Suprapubic skin (tissue), 4 donors: ENCODE measurements at regions not wholly inside any gene's neighbourhood (a gene's known extent, or its start where the extent isn't known, plus 50 kb on each side); places are given as distances from the start of the nearest gene placed in this dataset.

Experiments
- DNase-seq, 2 donors: peaks; one replicate each; pipeline ENCODE4 v3.0.0-alpha.2; 2019; ENCODE audit warnings: low spot score in 2 of 2
- H3K27ac ChIP-seq: fragments of 200-600 bp; sonication (generic); one replicate; pipeline ENCODE4 v1.5.1; 2019
- H3K27me3 ChIP-seq: fragments of 200-600 bp; sonication (generic); one replicate; pipeline ENCODE4 v1.5.1; 2019
- H3K36me3 ChIP-seq: fragments of 200-600 bp; sonication (generic); one replicate; pipeline ENCODE4 v1.5.1; 2019
- H3K4me1 ChIP-seq: fragments of 200-600 bp; sonication (generic); one replicate; pipeline ENCODE4 v1.5.1; 2019
- H3K4me3 ChIP-seq: fragments of 200-600 bp; sonication (generic); one replicate; pipeline ENCODE4 v1.5.1; 2019; ENCODE audit warnings: mild to moderate bottlenecking
- H3K9me3 ChIP-seq: fragments of 200-600 bp; sonication (generic); one replicate; pipeline ENCODE4 v1.5.1; 2019
- EP300 ChIP-seq: sonication (generic); formaldehyde crosslinking; IDR thresholded peaks from one replicate; pipeline ENCODE4 v1.6.1; 2017; ENCODE audit warnings: antibody characterized with exemption
- POLR2A ChIP-seq, 2 donors: fragments of 450-650 bp; IDR thresholded peaks; one replicate each; pipeline ENCODE4 v1.6.1; 2017; ENCODE audit warnings: antibody characterized with exemption in 2 of 2, mild to moderate bottlenecking in 2 of 2, moderate library complexity in 2 of 2
- POLR2AphosphoS5 ChIP-seq, 3 donors: sonication (generic); formaldehyde crosslinking; IDR thresholded peaks; one replicate each; pipeline ENCODE4 v1.6.1; 2017; ENCODE audit warnings: antibody characterized with exemption in 3 of 3
- whole genome bisulfite sequencing: methylation state at CpG from one replicate; pipeline ENCODE4 v1.1.5; 2018; 5-methylcytosine and 5-hydroxymethylcytosine counted together
- TF ChIP-seq, protein P1 (sequence below), 2 donors: fragments of 200-600 bp in 1 of 2; fragments of 450-650 bp in 1 of 2; sonication (generic) in 1 of 2; IDR thresholded peaks; one replicate each; pipeline ENCODE4 v1.5.1; 2016 to 2019; ENCODE audit warnings: antibody characterized with exemption in 2 of 2, mild to moderate bottlenecking in 1 of 2, moderate library complexity in 1 of 2

- no peak for DNase-seq
- Histone ChIP-seq H3K4me1 (peaks cover 18% of the 10 kb centered on the region), H3K27me3 (peaks cover 21% of the 10 kb centered on the region), H3K4me3 (no peak overlapping the region), H3K27ac (no peak overlapping the region), H3K36me3 (no peaks in the 10 kb centered on the region), H3K9me3 (no peaks in the 10 kb centered on the region)
- TF ChIP-seq, protein P1, sequence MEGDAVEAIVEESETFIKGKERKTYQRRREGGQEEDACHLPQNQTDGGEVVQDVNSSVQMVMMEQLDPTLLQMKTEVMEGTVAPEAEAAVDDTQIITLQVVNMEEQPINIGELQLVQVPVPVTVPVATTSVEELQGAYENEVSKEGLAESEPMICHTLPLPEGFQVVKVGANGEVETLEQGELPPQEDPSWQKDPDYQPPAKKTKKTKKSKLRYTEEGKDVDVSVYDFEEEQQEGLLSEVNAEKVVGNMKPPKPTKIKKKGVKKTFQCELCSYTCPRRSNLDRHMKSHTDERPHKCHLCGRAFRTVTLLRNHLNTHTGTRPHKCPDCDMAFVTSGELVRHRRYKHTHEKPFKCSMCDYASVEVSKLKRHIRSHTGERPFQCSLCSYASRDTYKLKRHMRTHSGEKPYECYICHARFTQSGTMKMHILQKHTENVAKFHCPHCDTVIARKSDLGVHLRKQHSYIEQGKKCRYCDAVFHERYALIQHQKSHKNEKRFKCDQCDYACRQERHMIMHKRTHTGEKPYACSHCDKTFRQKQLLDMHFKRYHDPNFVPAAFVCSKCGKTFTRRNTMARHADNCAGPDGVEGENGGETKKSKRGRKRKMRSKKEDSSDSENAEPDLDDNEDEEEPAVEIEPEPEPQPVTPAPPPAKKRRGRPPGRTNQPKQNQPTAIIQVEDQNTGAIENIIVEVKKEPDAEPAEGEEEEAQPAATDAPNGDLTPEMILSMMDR (IDR thresholded peaks at IDR 0.05): no peak
- TF ChIP-seq POLR2A (IDR thresholded peaks at IDR 0.05): no peak
- no peak for TF ChIP-seq POLR2AphosphoS5 (IDR thresholded peaks at IDR 0.05)
- TF ChIP-seq EP300: no peak
- 63% methylated on average over 1 of the region's 1 CpG for WGBS
Measured at GRCh38 chr5:163569284-163569683, 63.9 kb downstream of the MAT2B start.

DNA sequence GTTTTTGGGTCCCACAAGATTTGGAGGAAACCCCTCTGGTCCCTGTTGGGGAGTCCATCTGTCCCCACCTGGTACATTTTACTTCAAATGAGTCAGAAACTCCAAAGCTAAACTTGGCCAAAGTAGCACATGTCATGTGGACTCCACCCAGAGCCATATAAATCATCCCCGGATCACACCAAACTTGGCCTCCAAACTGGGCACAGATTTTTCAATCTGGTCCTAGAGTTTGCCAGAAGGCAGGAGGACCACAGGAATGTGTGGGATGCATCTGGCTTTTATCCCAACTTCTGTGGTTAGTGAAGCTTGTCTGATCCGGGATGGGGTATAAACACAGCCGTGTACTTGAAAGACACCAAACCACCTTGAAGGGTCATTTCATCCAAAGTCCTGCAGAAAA is 66.3 kb downstream of the MAT2B start:
- H3K4me3 ChIP-seq: no peak overlapping the region
- no peak for DNase-seq
- H3K9me3 ChIP-seq: no peaks in the 10 kb centered on the region
- H3K4me1 ChIP-seq: no peaks in the 10 kb centered on the region
- 20% methylated on average over 3 of the region's 3 CpGs for WGBS
- no peak overlapping the region for H3K27ac ChIP-seq
- TF ChIP-seq EP300: no peak
- no peak for TF ChIP-seq POLR2AphosphoS5 (IDR thresholded peaks at IDR 0.05)
- no peaks in the 10 kb centered on the region for H3K36me3 ChIP-seq
- H3K27me3 ChIP-seq: peaks cover 8% of the 10 kb centered on the region

DNA sequence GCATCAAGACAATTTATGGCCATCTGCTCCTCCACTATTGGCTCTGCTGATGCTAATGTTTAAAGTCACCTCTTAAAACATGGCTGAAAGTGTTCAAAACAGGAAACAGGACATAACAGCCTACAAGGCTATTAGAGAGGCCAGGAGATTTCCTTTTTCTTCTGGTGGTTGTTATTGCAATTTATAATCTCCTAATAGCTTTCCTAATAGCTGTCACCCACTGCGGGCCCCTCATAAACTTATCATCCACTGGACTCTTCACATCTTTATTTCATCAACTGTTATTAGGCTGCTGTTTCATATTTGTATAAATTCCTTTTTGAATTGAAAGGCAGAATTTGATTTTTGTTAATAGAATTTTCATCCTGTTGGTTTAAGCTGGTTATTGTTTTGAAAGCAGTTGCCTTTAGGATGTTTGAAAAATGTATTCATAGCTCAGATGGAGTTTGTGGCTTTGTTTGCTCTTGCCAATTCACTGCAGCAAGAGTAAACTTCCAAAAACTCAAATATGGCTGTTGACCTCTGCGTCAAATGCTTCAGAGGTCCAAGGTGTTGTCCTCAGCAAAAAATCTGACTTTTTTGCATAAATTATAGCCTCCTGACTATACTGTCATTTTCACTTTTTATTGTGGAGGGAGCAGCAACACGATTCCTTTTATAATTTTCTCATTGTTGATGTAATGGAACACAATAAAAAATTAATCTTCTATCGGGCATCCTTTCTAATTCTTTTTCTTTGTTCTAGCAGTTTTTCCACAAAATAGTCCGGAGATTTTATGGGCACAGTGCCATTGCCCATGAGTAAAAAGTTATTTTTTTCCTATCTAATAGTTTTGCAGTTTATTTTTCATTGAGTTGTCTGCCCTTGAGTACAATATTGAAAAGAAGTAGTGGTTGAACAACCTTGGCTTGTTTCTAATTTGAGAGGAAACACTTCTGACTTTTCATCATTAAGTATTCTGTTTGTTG is 69.3 kb downstream of the MAT2B start:
- WGBS: 51% methylated on average over 5 of the region's 5 CpGs
- Histone ChIP-seq H3K27me3 (no peaks in the 10 kb centered on the region), H3K36me3 (no peaks in the 10 kb centered on the region), H3K4me3 (no peak overlapping the region), H3K4me1 (no peaks in the 10 kb centered on the region), H3K9me3 (no peaks in the 10 kb centered on the region), H3K27ac (no peak overlapping the region)
- TF ChIP-seq POLR2A (IDR thresholded peaks at IDR 0.05) (no peak), EP300 (no peak), POLR2AphosphoS5 (IDR thresholded peaks at IDR 0.05) (no peak)
- TF ChIP-seq, protein P1 (IDR thresholded peaks at IDR 0.05): no peak
- DNase-seq: no peak

DNA sequence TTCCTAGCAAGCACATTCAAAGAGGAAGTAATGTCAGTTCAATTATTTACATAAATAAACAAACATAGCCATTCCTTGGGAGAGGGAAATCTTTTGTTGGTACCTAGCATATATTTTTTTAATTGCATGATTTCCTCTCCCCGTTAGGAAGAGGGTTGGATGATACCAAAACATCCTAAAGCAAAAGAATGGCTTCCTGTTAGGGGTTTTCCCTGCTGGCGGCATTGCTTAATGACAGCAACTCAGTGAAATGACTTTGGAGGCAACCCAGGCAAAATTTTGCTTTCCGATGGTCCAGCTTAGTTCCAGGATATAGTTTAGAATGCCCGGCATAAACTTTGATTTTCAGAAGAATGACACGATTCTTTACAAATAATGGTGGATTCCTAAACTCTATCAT is 73.2 kb downstream of the MAT2B start:
- H3K27ac ChIP-seq: no peak overlapping the region
- TF ChIP-seq, protein P1 (IDR thresholded peaks at IDR 0.05): no peak
- TF ChIP-seq EP300: no peak
- no peak for TF ChIP-seq POLR2AphosphoS5 (IDR thresholded peaks at IDR 0.05)
- no peak for TF ChIP-seq POLR2A (IDR thresholded peaks at IDR 0.05)
- WGBS: 44% methylated on average over 5 of the region's 5 CpGs
- H3K27me3 ChIP-seq: no peaks in the 10 kb centered on the region
- no peaks in the 10 kb centered on the region for H3K36me3 ChIP-seq
- DNase-seq: no peak
- H3K4me1 ChIP-seq: no peaks in the 10 kb centered on the region
- no peak overlapping the region for H3K4me3 ChIP-seq
- no peaks in the 10 kb centered on the region for H3K9me3 ChIP-seq

DNA sequence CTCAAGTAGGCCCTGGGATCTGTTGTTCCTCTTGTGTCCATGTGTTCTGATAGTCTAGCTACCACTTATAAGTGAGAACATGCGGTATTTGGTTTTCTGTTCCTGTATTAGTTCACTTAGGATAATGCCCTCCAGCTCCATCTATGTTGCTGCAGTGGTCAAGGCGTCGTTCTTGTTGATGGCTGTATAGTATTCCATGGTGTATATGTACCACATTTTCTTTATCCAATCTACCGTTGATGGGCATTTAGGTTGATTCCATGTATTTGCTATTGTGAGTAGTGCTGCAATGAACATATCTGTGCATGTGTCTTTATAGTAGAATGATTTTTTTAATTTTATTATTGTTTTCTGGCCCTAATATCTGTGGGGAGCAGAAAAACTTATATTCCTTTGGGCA is 74.3 kb downstream of the MAT2B start:
- TF ChIP-seq, protein P1 (IDR thresholded peaks at IDR 0.05): no peak
- TF ChIP-seq POLR2AphosphoS5 (IDR thresholded peaks at IDR 0.05) (no peak), EP300 (no peak), POLR2A (IDR thresholded peaks at IDR 0.05) (no peak)
- Histone ChIP-seq H3K4me1 (no peaks in the 10 kb centered on the region), H3K27me3 (no peaks in the 10 kb centered on the region), H3K9me3 (no peaks in the 10 kb centered on the region), H3K4me3 (no peak overlapping the region), H3K36me3 (no peaks in the 10 kb centered on the region), H3K27ac (no peak overlapping the region)
- DNase-seq: no peak
- WGBS: 90% methylated on average over 4 of the region's 4 CpGs
